Panc1 (cell line): ENCODE measurements at regions not wholly inside any gene's neighbourhood (a gene's known extent, or its start where the extent isn't known, plus 50 kb on each side); places are given as distances from the start of the nearest gene placed in this dataset.
"Not testable (repeated sequence)": the region's sequence is repeated elsewhere in the genome, so short reads cannot be mapped to it uniquely, and the experiment has no call there.

Source experiments
- ATAC-seq: fragments of 200-7000 bp; cut with Tn5 transposase; 2 replicates; pipeline ENCODE4 v1.9.1; 2020; ENCODE audit warnings: mild to moderate bottlenecking, moderate library complexity
- BruUV-seq: library from RNA; stranded (reverse); fragments of 400-500 nt; replicated peaks from 2 replicates; lab custom pipeline; 2021; lab: Mats Ljungman, UMichigan
- CTCF ChIA-PET: fragments of 300-600 bp; sonication (Branson Sonifier 250); formaldehyde crosslinking; loops from one replicate; lab custom pipeline; 2022; ENCODE audit warnings: antibody characterized with exemption; lab: Charles Lee
- POLR2A ChIA-PET: fragments of 300-600 bp; sonication (Branson Sonifier 250); formaldehyde crosslinking; loops from one replicate; lab custom pipeline; 2022; ENCODE audit warnings: antibody characterized with exemption; lab: Charles Lee
- DNase-seq: peaks from one replicate; pipeline ENCODE4 v3.0.0-alpha.2; 2010; ENCODE audit warnings: low read depth, low spot score
- H3K27ac ChIP-seq: 2 replicates; pipeline ENCODE4 v1.5.1; 2011; ENCODE audit warnings: mild to moderate bottlenecking, low read length, inconsistent platforms
- H3K27me3 ChIP-seq: fragments of 200-500 bp; sonication (Bioruptor generic); 2 replicates; pipeline ENCODE4 v1.6.0; 2014; ENCODE audit warnings: low read length, inconsistent platforms; ENCODE audit not compliant: control insufficient read depth, insufficient read depth
- H3K36me3 ChIP-seq: fragments of 200-500 bp; sonication (Bioruptor generic); 2 replicates; pipeline ENCODE4 v1.5.1; 2014; ENCODE audit warnings: inconsistent platforms, mild to moderate bottlenecking, low read length, moderate library complexity; ENCODE audit not compliant: control insufficient read depth, insufficient read depth
- H3K4me1 ChIP-seq: 2 replicates; pipeline ENCODE4 v1.5.1; 2011; ENCODE audit warnings: inconsistent platforms, mild to moderate bottlenecking, low read length, moderate library complexity; ENCODE audit not compliant: control insufficient read depth, insufficient read depth
- H3K4me3 ChIP-seq, 2 experiments: 2 replicates each; pipeline ENCODE4 v1.5.1; 2011 to 2012; ENCODE audit warnings: low read depth in 2 of 2, low read length in 2 of 2, mild to moderate bottlenecking in 2 of 2, inconsistent platforms in 1 of 2, moderate library complexity in 1 of 2
- H3K9me3 ChIP-seq: fragments of 200-500 bp; sonication (Bioruptor generic); 2 replicates; pipeline ENCODE4 v1.5.1; 2014; ENCODE audit warnings: low read depth, mild to moderate bottlenecking, inconsistent platforms, low read length, moderate library complexity; ENCODE audit not compliant: control insufficient read depth, insufficient read depth
- CTCF ChIP-seq: fragments of 450-650 bp; IDR thresholded peaks from 2 replicates; pipeline ENCODE4 v1.5.1; 2017; ENCODE audit warnings: mild to moderate bottlenecking
- POLR2AphosphoS5 ChIP-seq: IDR thresholded peaks from 2 replicates; pipeline ENCODE4 v1.6.1; 2012; ENCODE audit warnings: mild to moderate bottlenecking, low read depth, low read length, moderate library complexity
- REST ChIP-seq, 2 experiments: IDR thresholded peaks; 2 replicates each; pipeline ENCODE4 v1.6.1; 2011 to 2012; ENCODE audit warnings: low read depth in 2 of 2, control low read depth in 1 of 2, low read length in 1 of 2, mild to moderate bottlenecking in 1 of 2, moderate library complexity in 1 of 2; ENCODE audit not compliant: insufficient read depth in 1 of 2
- SIN3A ChIP-seq: IDR thresholded peaks from 2 replicates; pipeline ENCODE4 v1.6.1; 2012; ENCODE audit warnings: low read depth, mild to moderate bottlenecking, low read length, moderate library complexity, borderline replicate concordance; ENCODE audit not compliant: insufficient read depth
- TCF7L2 ChIP-seq: IDR thresholded peaks from 2 replicates; pipeline ENCODE4 v1.6.1; 2011; ENCODE audit warnings: mild to moderate bottlenecking, low read depth, low read length, inconsistent platforms
- in situ Hi-C: cut with HindIII; loops from 2 replicates; pipeline ENCODE4 v1.10.0; 2016; ENCODE audit warnings: low sequenced_read_pairs, low pct_unique_long_range_greater_than_20kb
- intact Hi-C: fragments of 100-400 bp; cut with micrococcal nuclease; formaldehyde crosslinking; loops from one replicate; pipeline ENCODE4 v1.10.0; 2022; ENCODE audit not compliant: unreplicated experiment

GRCh38 chr22:22756109-22756508 is 111.7 kb downstream of the GGTLC2 start:
- H3K9me3 ChIP-seq, result no peaks in the 10 kb centered on the region
- no peaks in the 10 kb centered on the region for H3K4me1 ChIP-seq
- H3K27me3 ChIP-seq, result no peaks in the 10 kb centered on the region
- POLR2A ChIA-PET, result no interaction called here
- no peak overlapping the region for H3K27ac ChIP-seq
- BruUV-seq, result no TSS peak
- H3K36me3 ChIP-seq, result no peaks in the 10 kb centered on the region
- intact Hi-C loops (no loop called here), in situ Hi-C loops (no loop called here)
- no peak overlapping the region for H3K4me3 ChIP-seq
- DNase-seq, result no peak
- no peak for ATAC-seq
- CTCF ChIA-PET, result no interaction called here
- TF ChIP-seq POLR2AphosphoS5, result no peak
- TF ChIP-seq TCF7L2, result no peak
- TF ChIP-seq REST (IDR thresholded peaks at IDR 0.05; ENCODE audit: insufficient read depth in 1 of 2, low read depth in 2 of 2, low read length in 1 of 2), result no peak
- TF ChIP-seq SIN3A, result no peak
- TF ChIP-seq CTCF, result no peak

- H3K27ac ChIP-seq, H3K4me1 ChIP-seq, ATAC-seq, DNase-seq, in situ Hi-C loops, BruUV-seq, H3K4me3 ChIP-seq, intact Hi-C loops, H3K27me3 ChIP-seq, H3K9me3 ChIP-seq, CTCF ChIA-PET, POLR2A ChIA-PET, H3K36me3 ChIP-seq: not testable (repeated sequence)
Measured at GRCh38 chr22:22756551-22757201, 112.3 kb downstream of the GGTLC2 start.

- H3K9me3 ChIP-seq, POLR2A ChIA-PET, BruUV-seq, H3K4me3 ChIP-seq, H3K27ac ChIP-seq, in situ Hi-C loops, H3K36me3 ChIP-seq, DNase-seq, H3K27me3 ChIP-seq, intact Hi-C loops, H3K4me1 ChIP-seq, ATAC-seq: not testable (repeated sequence)
- CTCF ChIA-PET, result interaction anchor here (0.9 kb wide), 1 partner anchor 12 kb away, joined by 3 read pairs; no protein-coding TSS in a partner anchor
Measured at GRCh38 chr22:22758101-22758807, 113.8 kb downstream of the GGTLC2 start.
